HG03135 (cell line): ENCODE measurements at regions not wholly inside any gene's neighbourhood (a gene's known extent, or its start where the extent isn't known, plus 50 kb on each side); places are given as distances from the start of the nearest gene placed in this dataset.

Experiments used
- ATAC-seq: cut with Tn5 transposase; IDR thresholded peaks from one replicate; pipeline ENCODE4 v1.9.1; 2021; ENCODE audit warnings: mild to moderate bottlenecking, moderate library complexity; ENCODE audit not compliant: unreplicated experiment

- ATAC-seq = no peak
Observed at GRCh38 chr10:58969576-58969975, 206.9 kb upstream of the PHYHIPL start.

- ATAC-seq = no peak
Observed at GRCh38 chr10:58970160-58970915, 206.1 kb upstream of the PHYHIPL start.

- no peak for ATAC-seq
Observed at GRCh38 chr10:58971211-58971610, 205.2 kb upstream of the PHYHIPL start.

- no peak for ATAC-seq
Observed at GRCh38 chr10:58971796-58972491, 204.5 kb upstream of the PHYHIPL start.

- no peak for ATAC-seq
Observed at GRCh38 chr10:58972576-58973234, 203.7 kb upstream of the PHYHIPL start.

- ATAC-seq = no peak
Observed at GRCh38 chr10:58973235-58973595, 203.2 kb upstream of the PHYHIPL start.

GRCh38 chr10:58976254-58976653, 200.2 kb upstream of the PHYHIPL start:
- no peak for ATAC-seq

- ATAC-seq = no peak
Observed at GRCh38 chr10:58979711-58980110, 196.7 kb upstream of the PHYHIPL start.

GRCh38 chr10:58980826-58981415, 195.5 kb upstream of the PHYHIPL start:
- no peak for ATAC-seq

- no peak for ATAC-seq
Observed at GRCh38 chr10:58981846-58982245, 194.6 kb upstream of the PHYHIPL start.

- ATAC-seq = no peak
Observed at GRCh38 chr10:58982470-58983239, 193.8 kb upstream of the PHYHIPL start.

- no peak for ATAC-seq
Observed at GRCh38 chr10:58985216-58985615, 191.2 kb upstream of the PHYHIPL start.

- ATAC-seq = no peak
Observed at GRCh38 chr10:58989486-58990039, 186.9 kb upstream of the PHYHIPL start.

GRCh38 chr10:58990693-58991092, 185.8 kb upstream of the PHYHIPL start:
- no peak for ATAC-seq

- no peak for ATAC-seq
Observed at GRCh38 chr10:58991856-58992255, 184.6 kb upstream of the PHYHIPL start.

GRCh38 chr10:58992830-58993460, 183.5 kb upstream of the PHYHIPL start:
- ATAC-seq = no peak

- ATAC-seq = no peak
Observed at GRCh38 chr10:58993480-58994221, 182.8 kb upstream of the PHYHIPL start.

- no peak for ATAC-seq
Observed at GRCh38 chr10:58994226-58995057, 182.0 kb upstream of the PHYHIPL start.
